ENCODE measurements at regions not wholly inside any gene's neighbourhood (a gene's known extent, or its start where the extent isn't known, plus 50 kb on each side); places are given as distances from the start of the nearest gene placed in this dataset.
"Not testable (repeated sequence)": the region's sequence is repeated elsewhere in the genome, so short reads cannot be mapped to it uniquely, and the experiment has no call there.

- H3K27me3 ChIP-seq = peaks cover 0 to 77% (median 37%) of the 10 kb centered on the region in 7 donors
- H3K4me1 ChIP-seq = peaks cover 0 to 9% (median 0%) of the 10 kb centered on the region in 9 donors
- ATAC-seq (peak in 2 of 8 donors; percentile 42 to 65), DNase-seq (no peak)
- H3K9me3 ChIP-seq = peaks cover 0 to 15% (median 0%) of the 10 kb centered on the region in 11 donors
- H3K36me3 ChIP-seq = no peaks in the 10 kb centered on the region
- peak overlapping the region in 8 of 10 donors; percentile 6 to 43 (median 22) for H3K4me3 ChIP-seq
- no peak for TF ChIP-seq CTCF (IDR thresholded peaks at IDR 0.05)
- no peak overlapping the region for H3K27ac ChIP-seq
- 11 to 20% methylated on average over 33 of the region's 33 CpGs for WGBS, 2 donors
- intact Hi-C loops (cut with DNase I) = no loop called here
These were observed 89.7 kb downstream of the ASCL4 start for GRCh38 chr12:107864235-107864634.

- Histone ChIP-seq H3K4me3 (peak overlapping the region in 2 of 10 donors; percentile 22 to 43), H3K9me3 (peaks cover 0 to 15% (median 0%) of the 10 kb centered on the region in 11 donors), H3K27me3 (peaks cover 0 to 73% (median 36%) of the 10 kb centered on the region in 7 donors)
- intact Hi-C loops (cut with DNase I); ATAC-seq; H3K36me3 ChIP-seq; DNase-seq; H3K27ac ChIP-seq; H3K4me1 ChIP-seq: not testable (repeated sequence)
- WGBS, 2 donors = 83 to 88% methylated on average over 12 of the region's 12 CpGs
These were observed 90.2 kb downstream of the ASCL4 start for GRCh38 chr12:107864727-107865126.

- no peaks in the 10 kb centered on the region for H3K36me3 ChIP-seq
- DNase-seq (no peak), ATAC-seq (no peak)
- H3K4me1 ChIP-seq = no peaks in the 10 kb centered on the region
- peaks cover 0 to 55% (median 39%) of the 10 kb centered on the region in 7 donors for H3K27me3 ChIP-seq
- intact Hi-C loops (cut with DNase I) = no loop called here
- no peaks in the 10 kb centered on the region for H3K9me3 ChIP-seq
- WGBS, 2 donors = 51 to 57% methylated on average over 14 of the region's 14 CpGs
- no peak overlapping the region for H3K27ac ChIP-seq
- H3K4me3 ChIP-seq = no peak overlapping the region
- no peak for TF ChIP-seq CTCF (IDR thresholded peaks at IDR 0.05)
These were observed 98.7 kb downstream of the ASCL4 start for GRCh38 chr12:107873223-107873622.

GRCh38 chr12:107875786-107876185, 101.3 kb downstream of the ASCL4 start:
- 67 to 70% methylated on average over 7 of the region's 7 CpGs for WGBS, 2 donors
- H3K36me3 ChIP-seq = no peaks in the 10 kb centered on the region
- no peak overlapping the region for H3K27ac ChIP-seq
- H3K9me3 ChIP-seq = no peaks in the 10 kb centered on the region
- H3K4me1 ChIP-seq = no peaks in the 10 kb centered on the region
- TF ChIP-seq CTCF (IDR thresholded peaks at IDR 0.05) = no peak
- DNase-seq = no peak
- peaks cover 0 to 45% (median 31%) of the 10 kb centered on the region in 7 donors for H3K27me3 ChIP-seq
- no peak overlapping the region for H3K4me3 ChIP-seq
- intact Hi-C loops (cut with DNase I) = no loop called here
- ATAC-seq = no peak

Data from heart right ventricle (tissue), 16 donors.